H1 (cell line): ENCODE measurements at regions not wholly inside any gene's neighbourhood (a gene's known extent, or its start where the extent isn't known, plus 50 kb on each side); places are given as distances from the start of the nearest gene placed in this dataset.

Experiments
- CTCF ChIA-PET: fragments of 300-600 bp; sonication (Branson Sonifier 250); formaldehyde crosslinking; loops from one replicate; lab custom pipeline; 2021; ENCODE audit not compliant: partially characterized antibody; lab: Charles Lee
- POLR2A ChIA-PET: fragments of 300-600 bp; sonication (Branson Sonifier 250); formaldehyde crosslinking; loops from one replicate; lab custom pipeline; 2021; ENCODE audit warnings: inconsistent platforms; ENCODE audit not compliant: partially characterized antibody; lab: Charles Lee
- DNase-seq, 2 experiments: peaks; one replicate each; pipeline versions ENCODE4 v3.0.0 to v3.0.0-alpha.2; 2010 to 2022; ENCODE audit warnings: low spot score in 2 of 2, low read depth in 1 of 2, mixed read lengths in 1 of 2
- FAIRE-seq: peaks from 2 replicates; lab custom pipeline; 2011; peaks lifted over from hg19 to GRCh38; lab: Jason Lieb, UNC
- H2AFZ ChIP-seq: 2 replicates; pipeline ENCODE4 v1.8.1; 2012; ENCODE audit warnings: low read length, inconsistent platforms
- H2AK5ac ChIP-seq: 2 replicates; pipeline ENCODE4 v1.6.1; 2013; ENCODE audit warnings: low read depth, low read length
- H2BK120ac ChIP-seq: replicated peaks from 2 replicates; pipeline ENCODE3; 2013; ENCODE audit warnings: low read depth, low read length, inconsistent platforms
- H2BK12ac ChIP-seq: 2 replicates; pipeline ENCODE4 v1.6.1; 2013; ENCODE audit warnings: low read depth, low read length
- H2BK15ac ChIP-seq: 2 replicates; pipeline ENCODE4 v1.6.1; 2013; ENCODE audit warnings: low read length
- H2BK20ac ChIP-seq: 2 replicates; pipeline ENCODE4 v1.6.1; 2013; ENCODE audit warnings: low read length
- H2BK5ac ChIP-seq: 2 replicates; pipeline ENCODE4 v1.6.1; 2013; ENCODE audit warnings: low read depth, low read length
- H3K14ac ChIP-seq: 2 replicates; pipeline ENCODE4 v1.6.1; 2013; ENCODE audit warnings: inconsistent platforms; ENCODE audit not compliant: insufficient read length
- H3K18ac ChIP-seq: 2 replicates; pipeline ENCODE4 v1.6.1; 2013; ENCODE audit warnings: low read length; ENCODE audit errors: extremely low read depth
- H3K23ac ChIP-seq: 2 replicates; pipeline ENCODE4 v1.6.1; 2013; ENCODE audit warnings: inconsistent platforms; ENCODE audit not compliant: insufficient read length
- H3K23me2 ChIP-seq: 2 replicates; pipeline ENCODE4 v1.6.1; 2013; ENCODE audit warnings: low read depth, low read length
- H3K27ac ChIP-seq: 2 replicates; pipeline ENCODE4 v1.6.1; 2011; ENCODE audit warnings: low read depth, low read length, inconsistent platforms
- H3K27me3 ChIP-seq, 4 experiments: replicated peaks in 1 of 4; 1 replicate in 1 of 4; 2 replicates in 3 of 4; pipeline versions ENCODE4 v1.6.1 to v1.8.1; 2011 to 2013; ENCODE audit warnings: low read length in 3 of 4, mild to moderate bottlenecking in 3 of 4, inconsistent platforms in 2 of 4, mixed read lengths in 2 of 4, moderate library complexity in 1 of 4; ENCODE audit not compliant: control insufficient read depth in 3 of 4, insufficient read depth in 3 of 4; ENCODE audit errors: extremely low read depth in 1 of 4
- H3K36me3 ChIP-seq, 4 experiments: 2 replicates each; pipeline versions ENCODE4 v1.6.1 to v1.8.1; 2011 to 2013; ENCODE audit warnings: mild to moderate bottlenecking in 4 of 4, low read length in 3 of 4, moderate library complexity in 2 of 4, control low read depth in 1 of 4, inconsistent platforms in 1 of 4; ENCODE audit not compliant: insufficient read depth in 4 of 4, control insufficient read depth in 2 of 4
- H3K4ac ChIP-seq: replicated peaks from 2 replicates; pipeline ENCODE3; 2013; ENCODE audit warnings: low read length, low read depth, mixed read lengths, inconsistent platforms; ENCODE audit not compliant: insufficient read length
- H3K4me1 ChIP-seq, 4 experiments: replicated peaks in 1 of 4; 1 replicate in 1 of 4; 2 replicates in 3 of 4; pipeline versions ENCODE4 v1.6.1 to v1.8.1; 2011 to 2013; ENCODE audit warnings: low read length in 3 of 4, inconsistent platforms in 2 of 4, mixed read lengths in 1 of 4; ENCODE audit not compliant: insufficient read depth in 4 of 4, control insufficient read depth in 3 of 4
- H3K4me2 ChIP-seq, 2 experiments: 2 replicates each; pipeline versions ENCODE4 v1.6.1 to v1.8.1; 2011 to 2013; ENCODE audit warnings: low read depth in 2 of 2, low read length in 2 of 2, control low read depth in 1 of 2, inconsistent platforms in 1 of 2, mild to moderate bottlenecking in 1 of 2; ENCODE audit not compliant: insufficient read depth in 1 of 2
- H3K4me3 ChIP-seq, 4 experiments: fragments of 200-600, 300-600 bp in 1 of 4; sonication (generic), shearing (Covaris generic), sonication (Bioruptor Twin) in 1 of 4; 2 replicates each; pipeline versions ENCODE4 v1.5.1 to v1.8.1; 2011 to 2016; ENCODE audit warnings: low read length in 4 of 4, low read depth in 3 of 4, control low read depth in 2 of 4, inconsistent platforms in 2 of 4, mild to moderate bottlenecking in 2 of 4, mixed read lengths in 1 of 4, moderate library complexity in 1 of 4; ENCODE audit not compliant: insufficient read depth in 2 of 4; ENCODE audit errors: extremely low read depth in 1 of 4
- H3K56ac ChIP-seq: replicated peaks from 2 replicates; pipeline ENCODE3; 2013; ENCODE audit warnings: low read depth, mild to moderate bottlenecking, mixed read lengths, low read length, inconsistent platforms; ENCODE audit not compliant: insufficient read length
- H3K79me1 ChIP-seq: 2 replicates; pipeline ENCODE4 v1.6.1; 2013; ENCODE audit warnings: low read depth, low read length, control low read depth
- H3K79me2 ChIP-seq, 2 experiments: 2 replicates each; pipeline versions ENCODE4 v1.6.1 to v1.8.1; 2012 to 2013; ENCODE audit warnings: low read length in 2 of 2, mild to moderate bottlenecking in 2 of 2, inconsistent platforms in 1 of 2; ENCODE audit not compliant: insufficient read depth in 2 of 2, control insufficient read depth in 1 of 2
- H3K9ac ChIP-seq, 4 experiments: replicated peaks in 1 of 4; 1 replicate in 1 of 4; 2 replicates in 3 of 4; pipeline versions ENCODE4 v1.6.1 to v1.8.1; 2011 to 2013; ENCODE audit warnings: low read depth in 3 of 4, low read length in 3 of 4, control low read depth in 2 of 4, mild to moderate bottlenecking in 2 of 4, moderate library complexity in 2 of 4, inconsistent platforms in 1 of 4; ENCODE audit errors: extremely low read depth in 1 of 4
- H3K9me3 ChIP-seq, 2 experiments: 2 replicates each; pipeline versions ENCODE4 v1.6.1 to v1.8.1; 2012 to 2013; ENCODE audit warnings: mild to moderate bottlenecking in 2 of 2, moderate library complexity in 2 of 2, control low read depth in 1 of 2, inconsistent platforms in 1 of 2, low read depth in 1 of 2, low read length in 1 of 2, mixed read lengths in 1 of 2; ENCODE audit not compliant: insufficient read depth in 2 of 2
- H4K20me1 ChIP-seq, 2 experiments: replicated peaks in 1 of 2; 2 replicates each; pipeline versions ENCODE3 to v1.8.1; 2011 to 2013; ENCODE audit warnings: inconsistent platforms in 2 of 2, low read length in 2 of 2, mild to moderate bottlenecking in 1 of 2; ENCODE audit not compliant: insufficient read depth in 2 of 2, control insufficient read depth in 1 of 2
- H4K5ac ChIP-seq: 2 replicates; pipeline ENCODE4 v1.6.1; 2013; ENCODE audit warnings: low read length, low read depth, mixed read lengths, inconsistent platforms; ENCODE audit not compliant: insufficient read length
- H4K8ac ChIP-seq: 2 replicates; pipeline ENCODE4 v1.8.0; 2013; ENCODE audit warnings: mild to moderate bottlenecking, moderate library complexity, low read length, inconsistent platforms; ENCODE audit not compliant: insufficient read depth; ENCODE audit errors: extremely low read depth
- H4K91ac ChIP-seq: replicated peaks from 2 replicates; pipeline ENCODE3; 2013; ENCODE audit warnings: low read length, mixed read lengths, inconsistent platforms; ENCODE audit not compliant: insufficient read length
- E2F6 ChIP-seq: IDR thresholded peaks from 2 replicates; pipeline ENCODE4 v1.6.1; 2012; ENCODE audit warnings: inconsistent platforms
- FOSL1 ChIP-seq: IDR thresholded peaks from 2 replicates; pipeline ENCODE4 v1.6.1; 2011; ENCODE audit warnings: mild to moderate bottlenecking, low read depth, low read length, moderate library complexity; ENCODE audit not compliant: insufficient read depth
- HDAC2 ChIP-seq, 2 experiments: fragments of 300-600 bp in 1 of 2; sonication (generic) in 1 of 2; IDR thresholded peaks; 2 replicates each; pipeline ENCODE4 v1.6.1; 2011 to 2012; ENCODE audit warnings: low read depth in 2 of 2, low read length in 2 of 2, mild to moderate bottlenecking in 2 of 2, moderate library complexity in 2 of 2, borderline replicate concordance in 1 of 2, inconsistent platforms in 1 of 2
- HDAC6 ChIP-seq: IDR thresholded peaks from one replicate; pipeline ENCODE4 v1.7.1; 2012; ENCODE audit warnings: low read depth, mild to moderate bottlenecking, inconsistent platforms, low read length, moderate library complexity
- KDM4A ChIP-seq: IDR thresholded peaks from one replicate; pipeline ENCODE4 v1.7.1; 2012; ENCODE audit warnings: low read depth, mild to moderate bottlenecking, moderate library complexity, low read length, inconsistent platforms; ENCODE audit not compliant: severe bottlenecking
- NRF1 ChIP-seq: IDR thresholded peaks from 2 replicates; pipeline ENCODE4 v1.6.1; 2011; ENCODE audit warnings: mild to moderate bottlenecking, low read depth, low read length, improper control_type of control experiment
- PHF8 ChIP-seq: fragments of 200-600 bp; sonication (generic); conservative IDR thresholded peaks from 2 replicates; pipeline ENCODE4 v1.7.1; 2012; ENCODE audit warnings: low read depth, mild to moderate bottlenecking, inconsistent platforms, low read length, moderate library complexity
- SIN3A ChIP-seq, 2 experiments: IDR thresholded peaks in 1 of 2; conservative IDR thresholded peaks in 1 of 2; 2 replicates each; pipeline ENCODE4 v1.6.1; 2011 to 2012; ENCODE audit warnings: low read length in 2 of 2, improper control_type of control experiment in 1 of 2, low read depth in 1 of 2, mild to moderate bottlenecking in 1 of 2
- SIRT6 ChIP-seq: IDR thresholded peaks from one replicate; pipeline ENCODE4 v1.7.1; 2012; ENCODE audit warnings: low read length, inconsistent platforms
- SUZ12 ChIP-seq: fragments of 200-600 bp; sonication (generic); IDR thresholded peaks from 2 replicates; pipeline ENCODE4 v1.6.1; 2012; ENCODE audit warnings: mild to moderate bottlenecking, inconsistent platforms, low read length, moderate library complexity, mixed read lengths
- WGBS, 2 experiments: shearing (Covaris generic) in 1 of 2; methylation state at CpG; one replicate each; pipeline versions ENCODE4 v1.1.6 to v1.1.7; 2013 to 2015; ENCODE audit warnings: low lambda C conversion rate in 2 of 2, mixed read lengths in 2 of 2, inconsistent platforms in 1 of 2, low coverage in 1 of 2, missing lambda C conversion rate in 1 of 2; ENCODE audit not compliant: insufficient replicate concordance in 2 of 2, insufficient coverage in 1 of 2, insufficient read length in 1 of 2; ENCODE audit errors: extremely low coverage in 1 of 2, missing lambda C conversion rate in 1 of 2; 5-methylcytosine and 5-hydroxymethylcytosine counted together

DNA sequence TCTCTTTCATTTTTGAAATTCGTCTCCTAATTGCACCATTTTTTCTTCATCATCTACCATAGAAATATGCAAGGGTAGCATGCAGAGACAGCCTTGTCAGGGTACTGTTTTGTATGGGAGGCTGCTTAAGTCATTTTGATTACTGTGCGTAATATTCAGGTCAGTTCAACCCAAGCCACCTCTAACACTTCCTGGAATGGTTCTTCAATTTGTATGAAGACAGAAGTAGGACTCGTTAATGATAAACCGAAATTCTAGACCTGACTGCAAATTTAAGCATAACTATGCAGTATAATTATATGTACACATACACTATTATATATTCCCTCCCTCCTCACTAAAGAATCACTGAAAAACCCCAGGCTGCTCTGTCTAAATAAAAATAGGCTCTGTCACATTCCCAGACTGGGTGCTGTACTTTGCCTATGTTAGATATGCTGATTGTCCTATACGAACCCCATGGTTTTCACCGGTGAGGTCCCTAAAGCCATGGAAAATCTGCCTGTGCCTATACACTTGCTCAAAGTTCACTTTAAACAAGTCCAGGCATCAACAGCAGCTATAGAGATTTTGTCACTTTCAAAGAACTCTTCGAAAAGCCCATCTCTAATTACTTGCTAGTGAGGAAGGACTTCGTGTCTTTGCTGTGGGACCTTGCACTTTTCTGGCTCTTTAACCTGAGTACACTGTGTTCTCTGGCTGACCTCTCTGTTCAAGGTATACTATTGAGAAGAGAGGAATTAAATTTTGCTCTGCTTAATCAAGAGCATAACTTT, 352.1 kb upstream of the CD180 start:
- H3K18ac ChIP-seq: no peak overlapping the region
- H3K14ac ChIP-seq: no peak overlapping the region
- no peaks in the 10 kb centered on the region for H3K79me1 ChIP-seq
- H3K27ac ChIP-seq: no peak overlapping the region
- H3K4ac ChIP-seq: no peak overlapping the region
- H3K79me2 ChIP-seq: no peaks in the 10 kb centered on the region
- H3K4me3 ChIP-seq: no peak overlapping the region
- no peak overlapping the region for H2AK5ac ChIP-seq
- H3K27me3 ChIP-seq: no peaks in the 10 kb centered on the region
- no peaks in the 10 kb centered on the region for H3K4me1 ChIP-seq
- FAIRE-seq (no peak), DNase-seq (no peak)
- 91% methylated on average over 8 of the region's 8 CpGs; no CpG with 5 or more reads in 1 of the 2 experiments for WGBS, 2 experiments
- no peak overlapping the region for H3K9ac ChIP-seq
- no peak overlapping the region for H4K8ac ChIP-seq
- no peak overlapping the region for H3K23ac ChIP-seq
- H2BK15ac ChIP-seq: no peak overlapping the region
- no peaks in the 10 kb centered on the region; a peak in 1 of 8 replicates for H3K36me3 ChIP-seq
- H2BK120ac ChIP-seq: no peak overlapping the region
- no peak overlapping the region for H2BK12ac ChIP-seq
- CTCF ChIA-PET: interaction anchor here (0.6 kb wide), 1 partner anchor 549 kb away, joined by 3 read pairs; no protein-coding TSS in a partner anchor
- no peak overlapping the region for H2BK20ac ChIP-seq
- H4K5ac ChIP-seq: no peak overlapping the region
- H3K4me2 ChIP-seq: no peak overlapping the region
- H2BK5ac ChIP-seq: no peak overlapping the region
- POLR2A ChIA-PET: no interaction called here
- no peak overlapping the region for H3K56ac ChIP-seq
- H2AFZ ChIP-seq: no peak overlapping the region
- H3K23me2 ChIP-seq: no peaks in the 10 kb centered on the region
- no peaks in the 10 kb centered on the region for H4K20me1 ChIP-seq
- no peak overlapping the region for H4K91ac ChIP-seq
- no peaks in the 10 kb centered on the region for H3K9me3 ChIP-seq
- TF ChIP-seq SIN3A (conservative IDR thresholded peaks at IDR 0.05 in 1 of 2, IDR thresholded peaks at IDR 0.05 in 1 of 2; ENCODE audit: low read depth in 1 of 2, low read length in 2 of 2) (no peak), FOSL1 (no peak), SIRT6 (no peak), E2F6 (no peak), HDAC2 (IDR thresholded peaks at IDR 0.05; ENCODE audit: borderline replicate concordance in 1 of 2, low read depth in 2 of 2, low read length in 2 of 2) (no peak), NRF1 (no peak), SUZ12 (no peak), PHF8 (no peak), KDM4A (no peak), HDAC6 (no peak)
